H9 (cell line): ENCODE measurements at regions not wholly inside any gene's neighbourhood (a gene's known extent, or its start where the extent isn't known, plus 50 kb on each side); places are given as distances from the start of the nearest gene placed in this dataset.

Source experiments
- DNase-seq: peaks from one replicate; pipeline ENCODE4 v3.0.0-alpha.2; 2017
- H2AFZ ChIP-seq: one replicate; pipeline ENCODE4 v1.6.1; 2013; ENCODE audit warnings: mild to moderate bottlenecking, low read length, control low read depth, moderate library complexity
- H2AK5ac ChIP-seq: 2 replicates; pipeline ENCODE4 v1.6.1; 2013; ENCODE audit warnings: low read length, control low read depth, mixed read lengths; ENCODE audit not compliant: insufficient read length
- H2BK120ac ChIP-seq: one replicate; pipeline ENCODE4 v1.6.1; 2013; ENCODE audit warnings: low read depth, mild to moderate bottlenecking, low read length, control low read depth, inconsistent platforms; ENCODE audit not compliant: poor library complexity, severe bottlenecking
- H2BK12ac ChIP-seq: 2 replicates; pipeline ENCODE4 v1.6.1; 2013; ENCODE audit warnings: low read length, control low read depth, mixed read lengths, low read depth; ENCODE audit not compliant: insufficient read length
- H2BK15ac ChIP-seq: 2 replicates; pipeline ENCODE4 v1.6.1; 2013; ENCODE audit warnings: low read depth, low read length, control low read depth
- H2BK20ac ChIP-seq: one replicate; pipeline ENCODE4 v1.6.1; 2013; ENCODE audit warnings: low read depth, mild to moderate bottlenecking, low read length, control low read depth, inconsistent platforms; ENCODE audit not compliant: poor library complexity, severe bottlenecking
- H2BK5ac ChIP-seq: 2 replicates; pipeline ENCODE4 v1.6.1; 2013; ENCODE audit warnings: low read length, control low read depth, mixed read lengths; ENCODE audit not compliant: insufficient read length
- H3K14ac ChIP-seq: 2 replicates; pipeline ENCODE4 v1.6.1; 2013; ENCODE audit warnings: low read length, control low read depth; ENCODE audit not compliant: insufficient read depth
- H3K18ac ChIP-seq: 2 replicates; pipeline ENCODE4 v1.6.1; 2013; ENCODE audit warnings: low read depth, mild to moderate bottlenecking, mixed read lengths, low read length, control low read depth; ENCODE audit not compliant: insufficient read length
- H3K23ac ChIP-seq: 2 replicates; pipeline ENCODE4 v1.6.1; 2013; ENCODE audit warnings: low read length, control low read depth, mixed read lengths, low read depth; ENCODE audit not compliant: insufficient read length
- H3K23me2 ChIP-seq: 2 replicates; pipeline ENCODE4 v1.6.1; 2013; ENCODE audit warnings: low read depth, mild to moderate bottlenecking, mixed read lengths, low read length, control low read depth; ENCODE audit not compliant: insufficient read length, poor library complexity, severe bottlenecking
- H3K27ac ChIP-seq: 2 replicates; pipeline ENCODE4 v1.5.1; 2013; ENCODE audit warnings: low read length, control low read depth, mixed read lengths, low read depth; ENCODE audit not compliant: insufficient read length
- H3K27me3 ChIP-seq: 2 replicates; pipeline ENCODE4 v1.6.1; 2013; ENCODE audit warnings: low read length, control low read depth, inconsistent platforms; ENCODE audit not compliant: insufficient read depth
- H3K4ac ChIP-seq: 2 replicates; pipeline ENCODE4 v1.6.1; 2013; ENCODE audit warnings: low read depth, mild to moderate bottlenecking, control low read depth, inconsistent platforms, low read length, moderate library complexity
- H3K4me1 ChIP-seq: 2 replicates; pipeline ENCODE4 v1.6.1; 2013; ENCODE audit warnings: low read length, control low read depth, inconsistent platforms; ENCODE audit not compliant: insufficient read depth
- H3K4me2 ChIP-seq: 2 replicates; pipeline ENCODE4 v1.6.1; 2013; ENCODE audit warnings: low read length, control low read depth, mixed read lengths; ENCODE audit not compliant: insufficient read length, insufficient read depth
- H3K56ac ChIP-seq: 2 replicates; pipeline ENCODE4 v1.6.1; 2013; ENCODE audit warnings: low read depth, mild to moderate bottlenecking, mixed read lengths, low read length, control low read depth; ENCODE audit not compliant: insufficient read length
- H3K79me1 ChIP-seq: 2 replicates; pipeline ENCODE4 v1.6.1; 2013; ENCODE audit warnings: low read depth, mild to moderate bottlenecking, moderate library complexity, low read length, control low read depth, inconsistent platforms; ENCODE audit not compliant: insufficient read depth, poor library complexity, severe bottlenecking
- H3K79me2 ChIP-seq: 2 replicates; pipeline ENCODE4 v1.6.1; 2013; ENCODE audit warnings: low read length, control low read depth, inconsistent platforms; ENCODE audit not compliant: insufficient read depth
- H3K9ac ChIP-seq: 2 replicates; pipeline ENCODE4 v1.6.1; 2013; ENCODE audit warnings: low read length, control low read depth, mixed read lengths; ENCODE audit not compliant: insufficient read length; ENCODE audit errors: extremely low read depth
- H3K9me3 ChIP-seq: one replicate; pipeline ENCODE4 v1.6.1; 2013; ENCODE audit warnings: low read depth, low read length, inconsistent platforms; ENCODE audit not compliant: control insufficient read depth
- H3T11ph ChIP-seq: one replicate; pipeline ENCODE4 v1.6.1; 2013; ENCODE audit warnings: mild to moderate bottlenecking, low read length, control low read depth, inconsistent platforms
- H4K20me1 ChIP-seq: one replicate; pipeline ENCODE4 v1.6.1; 2013; ENCODE audit not compliant: control insufficient read depth, insufficient read length, insufficient read depth
- H4K5ac ChIP-seq: 2 replicates; pipeline ENCODE4 v1.6.1; 2013; ENCODE audit warnings: low read depth, mild to moderate bottlenecking, mixed read lengths, low read length, control low read depth; ENCODE audit not compliant: insufficient read length
- H4K8ac ChIP-seq: replicated peaks from 2 replicates; pipeline ENCODE4 v1.6.1; 2013; ENCODE audit warnings: low read length, control low read depth, mixed read lengths, low read depth; ENCODE audit not compliant: insufficient read length
- H4K91ac ChIP-seq: 2 replicates; pipeline ENCODE4 v1.6.1; 2013; ENCODE audit warnings: low read depth, mild to moderate bottlenecking, moderate library complexity, mixed read lengths, low read length, control low read depth; ENCODE audit not compliant: insufficient read length
- H3K27ac Mint-ChIP-seq, 3 experiments: 2 replicates in 2 of 3; 3 replicates in 1 of 3; pipeline ENCODE4 v1.8.0; 2020 to 2021; ENCODE audit warnings: mixed read lengths in 3 of 3, mild to moderate bottlenecking in 1 of 3, moderate library complexity in 1 of 3
- H3K27me3 Mint-ChIP-seq: 2 replicates; pipeline ENCODE4 v1.8.0; 2021; ENCODE audit warnings: low read depth, mild to moderate bottlenecking, moderate library complexity, mixed read lengths
- H3K36me3 Mint-ChIP-seq, 3 experiments: 2 replicates in 2 of 3; 3 replicates in 1 of 3; pipeline ENCODE4 v1.8.0; 2020 to 2021; ENCODE audit warnings: low read depth in 3 of 3, mixed read lengths in 3 of 3; ENCODE audit not compliant: insufficient read depth in 1 of 3
- H3K4me1 Mint-ChIP-seq, 2 experiments: 2 replicates each; pipeline ENCODE4 v1.8.0; 2020; ENCODE audit warnings: mixed read lengths in 2 of 2
- H3K4me3 Mint-ChIP-seq, 2 experiments: 2 replicates in 1 of 2; 3 replicates in 1 of 2; pipeline ENCODE4 v1.8.0; 2020 to 2021; ENCODE audit warnings: mild to moderate bottlenecking in 2 of 2, mixed read lengths in 2 of 2, moderate library complexity in 1 of 2
- H3K9me3 Mint-ChIP-seq, 2 experiments: 2 replicates in 1 of 2; 3 replicates in 1 of 2; pipeline ENCODE4 v1.8.0; 2020; ENCODE audit warnings: mild to moderate bottlenecking in 2 of 2, mixed read lengths in 2 of 2, moderate library complexity in 1 of 2
- TF ChIP-seq, protein P1 (sequence below): fragments of 200-600 bp; sonication (generic); conservative IDR thresholded peaks from 3 replicates; pipeline ENCODE4 v1.8.0; 2021; ENCODE audit warnings: antibody characterized with exemption, mild to moderate bottlenecking

DNA sequence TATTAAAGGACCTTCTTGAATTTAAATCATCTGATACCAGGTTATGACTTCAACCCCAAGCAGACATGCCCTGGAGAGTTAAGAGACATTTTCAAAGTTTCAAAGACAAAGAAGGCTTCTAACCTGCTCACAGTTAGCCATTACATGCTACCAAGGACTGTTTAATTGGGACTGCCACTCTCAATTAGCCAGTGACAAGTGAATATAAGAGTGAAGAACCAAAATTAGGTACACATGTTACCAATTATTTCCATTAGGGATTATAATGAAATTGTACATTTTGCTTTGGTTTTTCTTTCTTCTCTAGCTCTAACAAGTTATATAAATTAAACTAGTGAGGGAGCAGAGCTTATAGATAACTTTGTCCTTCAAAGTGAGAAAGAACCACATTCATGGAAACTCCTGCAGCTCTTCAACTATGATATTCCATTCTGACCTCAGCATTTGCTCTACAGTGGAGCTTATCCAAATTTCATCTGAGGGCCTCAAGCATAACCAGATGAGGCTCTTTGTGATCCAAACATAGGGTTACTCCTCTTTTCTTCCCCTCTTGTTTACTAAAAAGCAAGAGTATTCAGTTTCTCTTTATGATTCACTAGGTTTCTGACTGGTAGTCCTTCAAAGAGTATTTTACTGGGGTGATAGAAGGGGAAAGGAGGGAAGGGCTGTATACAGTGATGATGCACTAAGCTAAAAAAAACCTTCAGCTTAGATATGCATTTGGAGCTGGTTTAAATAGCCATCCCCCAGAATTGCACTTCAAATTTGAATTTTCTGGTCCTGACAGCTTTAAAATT, 91.3 kb downstream of the DUSP6 start:
- Mint-ChIP-seq H3K4me3 (no peak overlapping the region), H3K36me3 (peaks cover 0 to 2% (median 0%) of the 10 kb centered on the region in 3 experiments; a peak in 1 of 7 replicates), H3K27me3 (0 out of 2 replicates have a peak, but pooled peaks cover 2% of the 10 kb centered on the region), H3K4me1 (peaks cover 7 to 13% of the 10 kb centered on the region in 2 experiments), H3K9me3 (peaks cover 5 to 7% of the 10 kb centered on the region in 2 experiments; a peak in 2 of 5 replicates), H3K27ac (no peak overlapping the region)
- H2AK5ac ChIP-seq, result no peak overlapping the region
- no peaks in the 10 kb centered on the region for H3K9me3 ChIP-seq
- H3K9ac ChIP-seq, result no peak overlapping the region
- TF ChIP-seq, protein P1, sequence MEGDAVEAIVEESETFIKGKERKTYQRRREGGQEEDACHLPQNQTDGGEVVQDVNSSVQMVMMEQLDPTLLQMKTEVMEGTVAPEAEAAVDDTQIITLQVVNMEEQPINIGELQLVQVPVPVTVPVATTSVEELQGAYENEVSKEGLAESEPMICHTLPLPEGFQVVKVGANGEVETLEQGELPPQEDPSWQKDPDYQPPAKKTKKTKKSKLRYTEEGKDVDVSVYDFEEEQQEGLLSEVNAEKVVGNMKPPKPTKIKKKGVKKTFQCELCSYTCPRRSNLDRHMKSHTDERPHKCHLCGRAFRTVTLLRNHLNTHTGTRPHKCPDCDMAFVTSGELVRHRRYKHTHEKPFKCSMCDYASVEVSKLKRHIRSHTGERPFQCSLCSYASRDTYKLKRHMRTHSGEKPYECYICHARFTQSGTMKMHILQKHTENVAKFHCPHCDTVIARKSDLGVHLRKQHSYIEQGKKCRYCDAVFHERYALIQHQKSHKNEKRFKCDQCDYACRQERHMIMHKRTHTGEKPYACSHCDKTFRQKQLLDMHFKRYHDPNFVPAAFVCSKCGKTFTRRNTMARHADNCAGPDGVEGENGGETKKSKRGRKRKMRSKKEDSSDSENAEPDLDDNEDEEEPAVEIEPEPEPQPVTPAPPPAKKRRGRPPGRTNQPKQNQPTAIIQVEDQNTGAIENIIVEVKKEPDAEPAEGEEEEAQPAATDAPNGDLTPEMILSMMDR, result no peak
- H3K23me2 ChIP-seq, result no peaks in the 10 kb centered on the region
- no peak overlapping the region for H3K23ac ChIP-seq
- H3K79me2 ChIP-seq, result no peaks in the 10 kb centered on the region
- no peak overlapping the region for H2BK120ac ChIP-seq
- H4K8ac ChIP-seq, result no peak overlapping the region
- H3K27ac ChIP-seq, result no peak overlapping the region
- no peaks in the 10 kb centered on the region for H3K27me3 ChIP-seq
- no peak overlapping the region for H3K56ac ChIP-seq
- no peak overlapping the region for H2BK20ac ChIP-seq
- H3K18ac ChIP-seq, result no peak overlapping the region
- no peak overlapping the region for H3K14ac ChIP-seq
- no peak overlapping the region for H3T11ph ChIP-seq
- H2BK5ac ChIP-seq, result no peak overlapping the region
- H3K79me1 ChIP-seq, result no peaks in the 10 kb centered on the region
- no peak overlapping the region for H3K4me2 ChIP-seq
- H2AFZ ChIP-seq, result no peak overlapping the region
- no peak overlapping the region for H4K5ac ChIP-seq
- H2BK15ac ChIP-seq, result no peak overlapping the region
- H3K4ac ChIP-seq, result no peak overlapping the region
- no peak for DNase-seq
- no peak overlapping the region for H2BK12ac ChIP-seq
- H4K91ac ChIP-seq, result no peak overlapping the region
- no peaks in the 10 kb centered on the region for H4K20me1 ChIP-seq
- H3K4me1 ChIP-seq, result no peaks in the 10 kb centered on the region
